Esophagus squamous epithelium (tissue), 4 donors: ENCODE measurements at regions not wholly inside any gene's neighbourhood (a gene's known extent, or its start where the extent isn't known, plus 50 kb on each side); places are given as distances from the start of the nearest gene placed in this dataset.

Experiments
- POLR2A ChIP-seq, 4 donors: fragments of 450-650 bp; IDR thresholded peaks; one replicate each; pipeline ENCODE4 v1.6.1; 2017; ENCODE audit warnings: antibody characterized with exemption in 4 of 4, mild to moderate bottlenecking in 4 of 4, moderate library complexity in 3 of 4
- TF ChIP-seq, protein P1 (sequence below), 6 experiments: fragments of 450-650 bp in 4 of 6; fragments of 200-600 bp in 2 of 6; sonication (generic) in 2 of 6; IDR thresholded peaks; one replicate each; pipeline ENCODE4 v1.5.1; 2016 to 2019; ENCODE audit warnings: antibody characterized with exemption in 6 of 6, mild to moderate bottlenecking in 4 of 6, moderate library complexity in 4 of 6

GRCh38 chr1:34279971-34280370, 103.3 kb downstream of the C1orf94 start:
- TF ChIP-seq, protein P1, sequence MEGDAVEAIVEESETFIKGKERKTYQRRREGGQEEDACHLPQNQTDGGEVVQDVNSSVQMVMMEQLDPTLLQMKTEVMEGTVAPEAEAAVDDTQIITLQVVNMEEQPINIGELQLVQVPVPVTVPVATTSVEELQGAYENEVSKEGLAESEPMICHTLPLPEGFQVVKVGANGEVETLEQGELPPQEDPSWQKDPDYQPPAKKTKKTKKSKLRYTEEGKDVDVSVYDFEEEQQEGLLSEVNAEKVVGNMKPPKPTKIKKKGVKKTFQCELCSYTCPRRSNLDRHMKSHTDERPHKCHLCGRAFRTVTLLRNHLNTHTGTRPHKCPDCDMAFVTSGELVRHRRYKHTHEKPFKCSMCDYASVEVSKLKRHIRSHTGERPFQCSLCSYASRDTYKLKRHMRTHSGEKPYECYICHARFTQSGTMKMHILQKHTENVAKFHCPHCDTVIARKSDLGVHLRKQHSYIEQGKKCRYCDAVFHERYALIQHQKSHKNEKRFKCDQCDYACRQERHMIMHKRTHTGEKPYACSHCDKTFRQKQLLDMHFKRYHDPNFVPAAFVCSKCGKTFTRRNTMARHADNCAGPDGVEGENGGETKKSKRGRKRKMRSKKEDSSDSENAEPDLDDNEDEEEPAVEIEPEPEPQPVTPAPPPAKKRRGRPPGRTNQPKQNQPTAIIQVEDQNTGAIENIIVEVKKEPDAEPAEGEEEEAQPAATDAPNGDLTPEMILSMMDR (IDR thresholded peaks at IDR 0.05), result no peak
- TF ChIP-seq POLR2A (IDR thresholded peaks at IDR 0.05), result no peak
